Cerebellar nuclear complex (tissue), 1 donor: ENCODE measurements at regions not wholly inside any gene's neighbourhood (a gene's known extent, or its start where the extent isn't known, plus 50 kb on each side); places are given as distances from the start of the nearest gene placed in this dataset.

ENCODE experiments used
- DNase-seq, 2 experiments: peaks; one replicate each; lab custom pipeline; 2025; lab: John Stamatoyannopoulos, UW

- DNase-seq = no peak
Observed at GRCh38 chr1:112040891-112041740, 51.6 kb upstream of the KCND3 start.

GRCh38 chr1:112043901-112044300 lies 54.4 kb upstream of the KCND3 start:
- DNase-seq = no peak

GRCh38 chr1:112044745-112045144 lies 55.3 kb upstream of the KCND3 start:
- no peak for DNase-seq

- DNase-seq = no peak
Observed at GRCh38 chr1:112046630-112047029, 57.2 kb upstream of the KCND3 start.

GRCh38 chr1:112048421-112048820 lies 59.0 kb upstream of the KCND3 start:
- no peak for DNase-seq

- no peak for DNase-seq
Observed at GRCh38 chr1:112054510-112054909, 65.0 kb upstream of the KCND3 start.

GRCh38 chr1:112056354-112056753 lies 66.9 kb upstream of the KCND3 start:
- no peak for DNase-seq

- no peak for DNase-seq
Observed at GRCh38 chr1:112057736-112058135, 68.3 kb upstream of the KCND3 start.

- DNase-seq = no peak
Observed at GRCh38 chr1:112058815-112059450, 69.5 kb upstream of the KCND3 start.

- DNase-seq = no peak
Observed at GRCh38 chr1:112059679-112060078, 70.2 kb upstream of the KCND3 start.

GRCh38 chr1:112060261-112060660 lies 70.8 kb upstream of the KCND3 start:
- no peak for DNase-seq

- DNase-seq = no peak
Observed at GRCh38 chr1:112061056-112061455, 71.6 kb upstream of the KCND3 start.

- no peak for DNase-seq
Observed at GRCh38 chr1:112061901-112062320, 72.4 kb upstream of the KCND3 start.

- DNase-seq = no peak
Observed at GRCh38 chr1:112063781-112064728, 74.6 kb upstream of the KCND3 start.

- DNase-seq = no peak
Observed at GRCh38 chr1:112067989-112068388, 78.5 kb upstream of the KCND3 start.

GRCh38 chr1:112070677-112071076 lies 81.2 kb upstream of the KCND3 start:
- DNase-seq = no peak

GRCh38 chr1:112074711-112075110 lies 85.2 kb upstream of the KCND3 start:
- DNase-seq = peak in 1 of 2 experiments; percentile 20

- no peak for DNase-seq
Observed at GRCh38 chr1:112075566-112075965, 86.1 kb upstream of the KCND3 start.

GRCh38 chr1:112079446-112079845 lies 90.0 kb upstream of the KCND3 start:
- no peak for DNase-seq

GRCh38 chr1:112083487-112083886 lies 94.0 kb upstream of the KCND3 start:
- DNase-seq = no peak

GRCh38 chr1:112092656-112093371 lies 103.3 kb upstream of the KCND3 start:
- DNase-seq = no peak

- peak in 1 of 2 experiments; percentile 72 for DNase-seq
Observed at GRCh38 chr1:112093372-112093694, 103.9 kb upstream of the KCND3 start.
